ENCODE measurements at regions not wholly inside any gene's neighbourhood (a gene's known extent, or its start where the extent isn't known, plus 50 kb on each side); places are given as distances from the start of the nearest gene placed in this dataset.

DNA sequence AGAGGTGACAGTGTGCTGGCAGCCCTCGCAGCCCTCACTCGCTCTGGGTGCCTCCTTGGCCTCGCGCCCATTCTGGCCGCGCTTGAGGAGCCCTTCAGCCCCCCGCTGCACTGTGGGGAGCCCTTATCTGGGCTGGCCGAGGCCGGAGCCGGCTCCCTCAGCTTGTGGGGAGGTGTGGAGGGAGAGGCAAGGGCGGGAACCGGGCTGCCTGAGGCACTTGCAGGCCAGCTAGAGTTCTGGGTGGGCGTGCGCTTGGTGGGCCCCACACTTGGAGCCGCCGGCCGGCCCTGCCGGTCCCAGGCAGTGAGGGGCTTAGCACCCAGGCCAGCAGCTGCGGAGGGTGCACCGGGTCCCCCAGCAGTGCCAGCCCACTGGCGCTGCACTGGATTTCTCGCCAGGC lies 1480.9 kb upstream of the SLC39A10 start:
- no peaks in the 10 kb centered on the region for H3K27me3 ChIP-seq (ENCODE audit: insufficient read depth, low read length, poor library complexity, severe bottlenecking)
- no peaks in the 10 kb centered on the region for H3K79me2 ChIP-seq (ENCODE audit: insufficient read depth, low read length)
- TF ChIP-seq EZH2phosphoT487 (IDR thresholded peaks at IDR 0.05; ENCODE audit: borderline replicate concordance) (no peak), CTCF (conservative IDR thresholded peaks at IDR 0.05; ENCODE audit: low read length) (no peak)

GRCh38 chr2:194166818-194167217 lies 1490.2 kb upstream of the SLC39A10 start:
- Histone ChIP-seq H3K9me2 (replicated peaks; ENCODE audit: low read depth, low read length) (no peaks in the 10 kb centered on the region), H3K27me3 (ENCODE audit: insufficient read depth, low read length, poor library complexity, severe bottlenecking) (no peaks in the 10 kb centered on the region), H3K4me2 (ENCODE audit: low read depth, low read length, poor library complexity, severe bottlenecking) (no peak overlapping the region), H3K9ac (ENCODE audit: low read depth, low read length, poor library complexity, severe bottlenecking) (no peak overlapping the region), H3K9me3 (ENCODE audit: insufficient read depth, low read depth, low read length) (no peaks in the 10 kb centered on the region), H4K20me1 (ENCODE audit: insufficient read depth, low read length, poor library complexity, severe bottlenecking) (no peaks in the 10 kb centered on the region), H3K4me3 (ENCODE audit: low read length, poor library complexity, severe bottlenecking) (no peak overlapping the region), H3F3A (ENCODE audit: low read depth) (no peaks in the 10 kb centered on the region), H3K36me3 (ENCODE audit: insufficient read depth, low read length) (no peaks in the 10 kb centered on the region), H3K4me1 (ENCODE audit: insufficient read depth, low read length, poor library complexity, severe bottlenecking) (no peaks in the 10 kb centered on the region), H2AFZ (ENCODE audit: low read length) (no peak overlapping the region), H3K79me2 (ENCODE audit: insufficient read depth, low read length) (no peaks in the 10 kb centered on the region)
- TF ChIP-seq EZH2phosphoT487 (IDR thresholded peaks at IDR 0.05; ENCODE audit: borderline replicate concordance) (no peak), CTCF (conservative IDR thresholded peaks at IDR 0.05; ENCODE audit: low read length) (peak; percentile 67)

More for the DNA sequence above, 1480.9 kb upstream of the SLC39A10 start:
- Histone ChIP-seq H3K9me2 (replicated peaks; ENCODE audit: low read depth, low read length) (no peaks in the 10 kb centered on the region), H4K20me1 (ENCODE audit: insufficient read depth, low read length, poor library complexity, severe bottlenecking) (no peaks in the 10 kb centered on the region), H3F3A (ENCODE audit: low read depth) (no peaks in the 10 kb centered on the region), H3K4me1 (ENCODE audit: insufficient read depth, low read length, poor library complexity, severe bottlenecking) (no peaks in the 10 kb centered on the region), H3K36me3 (ENCODE audit: insufficient read depth, low read length) (no peaks in the 10 kb centered on the region), H3K9ac (ENCODE audit: low read depth, low read length, poor library complexity, severe bottlenecking) (no peak overlapping the region), H3K4me2 (ENCODE audit: low read depth, low read length, poor library complexity, severe bottlenecking) (no peak overlapping the region), H3K4me3 (ENCODE audit: low read length, poor library complexity, severe bottlenecking) (no peak overlapping the region), H3K9me3 (ENCODE audit: insufficient read depth, low read depth, low read length) (no peaks in the 10 kb centered on the region), H2AFZ (ENCODE audit: low read length) (no peak overlapping the region)

DNA sequence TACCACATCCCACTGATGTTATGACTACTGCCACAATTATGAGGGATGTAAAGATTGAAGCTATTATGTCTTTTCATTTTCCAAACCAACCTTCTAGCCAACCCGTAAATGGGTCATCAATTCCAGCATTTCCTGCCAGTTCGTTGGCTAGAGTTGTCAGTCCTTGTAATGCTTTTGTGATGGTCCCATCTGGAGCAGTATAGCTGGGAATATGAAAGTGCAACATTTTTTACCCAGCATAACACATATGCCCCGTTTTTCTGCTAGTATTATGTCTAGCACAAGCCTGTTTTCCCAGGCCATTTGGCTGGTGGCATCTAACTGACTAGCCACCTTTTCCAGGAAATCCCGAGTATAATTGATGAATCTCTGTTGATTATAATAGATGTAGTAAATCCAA lies 1501.6 kb upstream of the SLC39A10 start:
- no peaks in the 10 kb centered on the region for H3K9me3 ChIP-seq (ENCODE audit: insufficient read depth, low read depth, low read length)
- H4K20me1 ChIP-seq (ENCODE audit: insufficient read depth, low read length, poor library complexity, severe bottlenecking) = no peaks in the 10 kb centered on the region
- no peaks in the 10 kb centered on the region for H3K36me3 ChIP-seq (ENCODE audit: insufficient read depth, low read length)
- H3K4me1 ChIP-seq (ENCODE audit: insufficient read depth, low read length, poor library complexity, severe bottlenecking) = no peaks in the 10 kb centered on the region
- no peak overlapping the region for H3K9ac ChIP-seq (ENCODE audit: low read depth, low read length, poor library complexity, severe bottlenecking)
- no peaks in the 10 kb centered on the region for H3K79me2 ChIP-seq (ENCODE audit: insufficient read depth, low read length)
- no peaks in the 10 kb centered on the region for H3F3A ChIP-seq (ENCODE audit: low read depth)
- TF ChIP-seq EZH2phosphoT487 (IDR thresholded peaks at IDR 0.05; ENCODE audit: borderline replicate concordance) (no peak), CTCF (conservative IDR thresholded peaks at IDR 0.05; ENCODE audit: low read length) (no peak)
- H3K4me2 ChIP-seq (ENCODE audit: low read depth, low read length, poor library complexity, severe bottlenecking) = no peak overlapping the region
- H3K4me3 ChIP-seq (ENCODE audit: low read length, poor library complexity, severe bottlenecking) = no peak overlapping the region
- no peak overlapping the region for H2AFZ ChIP-seq (ENCODE audit: low read length)
- H3K9me2 ChIP-seq (replicated peaks; ENCODE audit: low read depth, low read length) = no peaks in the 10 kb centered on the region
- no peaks in the 10 kb centered on the region for H3K27me3 ChIP-seq (ENCODE audit: insufficient read depth, low read length, poor library complexity, severe bottlenecking)
